ENCODE measurements at regions not wholly inside any gene's neighbourhood (a gene's known extent, or its start where the extent isn't known, plus 50 kb on each side); places are given as distances from the start of the nearest gene placed in this dataset.

DNA sequence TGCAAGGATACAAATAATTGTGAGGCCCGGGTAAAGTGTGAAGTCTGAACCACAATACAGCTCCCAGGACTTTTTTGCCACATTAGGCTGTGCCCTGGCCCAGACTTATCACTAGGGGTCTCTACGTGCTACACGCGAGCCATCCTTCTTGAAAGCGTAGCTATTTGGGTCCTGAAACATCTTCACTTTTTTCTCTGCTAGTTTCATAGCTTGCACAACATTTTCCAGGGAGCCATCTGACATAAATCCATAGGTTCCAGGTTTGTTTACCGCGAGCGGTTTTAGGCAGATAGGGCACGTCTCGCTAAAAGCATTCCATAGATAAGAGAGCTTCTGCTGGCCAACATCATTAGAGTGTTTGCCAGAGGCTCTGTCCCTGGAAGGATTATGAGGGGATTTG lies 226.5 kb downstream of the RPS24 start (continued):
- TF ChIP-seq, protein P1, sequence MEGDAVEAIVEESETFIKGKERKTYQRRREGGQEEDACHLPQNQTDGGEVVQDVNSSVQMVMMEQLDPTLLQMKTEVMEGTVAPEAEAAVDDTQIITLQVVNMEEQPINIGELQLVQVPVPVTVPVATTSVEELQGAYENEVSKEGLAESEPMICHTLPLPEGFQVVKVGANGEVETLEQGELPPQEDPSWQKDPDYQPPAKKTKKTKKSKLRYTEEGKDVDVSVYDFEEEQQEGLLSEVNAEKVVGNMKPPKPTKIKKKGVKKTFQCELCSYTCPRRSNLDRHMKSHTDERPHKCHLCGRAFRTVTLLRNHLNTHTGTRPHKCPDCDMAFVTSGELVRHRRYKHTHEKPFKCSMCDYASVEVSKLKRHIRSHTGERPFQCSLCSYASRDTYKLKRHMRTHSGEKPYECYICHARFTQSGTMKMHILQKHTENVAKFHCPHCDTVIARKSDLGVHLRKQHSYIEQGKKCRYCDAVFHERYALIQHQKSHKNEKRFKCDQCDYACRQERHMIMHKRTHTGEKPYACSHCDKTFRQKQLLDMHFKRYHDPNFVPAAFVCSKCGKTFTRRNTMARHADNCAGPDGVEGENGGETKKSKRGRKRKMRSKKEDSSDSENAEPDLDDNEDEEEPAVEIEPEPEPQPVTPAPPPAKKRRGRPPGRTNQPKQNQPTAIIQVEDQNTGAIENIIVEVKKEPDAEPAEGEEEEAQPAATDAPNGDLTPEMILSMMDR (IDR thresholded peaks at IDR 0.05), result peak; percentile 16; the same call in 1 of the 2 replicates
- TF ChIP-seq TAF1 (IDR thresholded peaks at IDR 0.05; ENCODE audit: borderline replicate concordance, low read depth, low read length), result no peak
- peak; percentile 24; the same call in 1 of the 2 replicates for TF ChIP-seq TCF12 (IDR thresholded peaks at IDR 0.05)
- TF ChIP-seq, protein P2, sequence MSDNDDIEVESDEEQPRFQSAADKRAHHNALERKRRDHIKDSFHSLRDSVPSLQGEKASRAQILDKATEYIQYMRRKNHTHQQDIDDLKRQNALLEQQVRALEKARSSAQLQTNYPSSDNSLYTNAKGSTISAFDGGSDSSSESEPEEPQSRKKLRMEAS (IDR thresholded peaks at IDR 0.05; ENCODE audit: low read depth), result no peak
- no peak for TF ChIP-seq ELF1 (IDR thresholded peaks at IDR 0.05)
- TF ChIP-seq JUND (IDR thresholded peaks at IDR 0.05), result no peak
- TF ChIP-seq, protein P3, sequence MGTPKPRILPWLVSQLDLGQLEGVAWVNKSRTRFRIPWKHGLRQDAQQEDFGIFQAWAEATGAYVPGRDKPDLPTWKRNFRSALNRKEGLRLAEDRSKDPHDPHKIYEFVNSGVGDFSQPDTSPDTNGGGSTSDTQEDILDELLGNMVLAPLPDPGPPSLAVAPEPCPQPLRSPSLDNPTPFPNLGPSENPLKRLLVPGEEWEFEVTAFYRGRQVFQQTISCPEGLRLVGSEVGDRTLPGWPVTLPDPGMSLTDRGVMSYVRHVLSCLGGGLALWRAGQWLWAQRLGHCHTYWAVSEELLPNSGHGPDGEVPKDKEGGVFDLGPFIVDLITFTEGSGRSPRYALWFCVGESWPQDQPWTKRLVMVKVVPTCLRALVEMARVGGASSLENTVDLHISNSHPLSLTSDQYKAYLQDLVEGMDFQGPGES (IDR thresholded peaks at IDR 0.05; ENCODE audit: low read depth, low read length), result no peak

DNA sequence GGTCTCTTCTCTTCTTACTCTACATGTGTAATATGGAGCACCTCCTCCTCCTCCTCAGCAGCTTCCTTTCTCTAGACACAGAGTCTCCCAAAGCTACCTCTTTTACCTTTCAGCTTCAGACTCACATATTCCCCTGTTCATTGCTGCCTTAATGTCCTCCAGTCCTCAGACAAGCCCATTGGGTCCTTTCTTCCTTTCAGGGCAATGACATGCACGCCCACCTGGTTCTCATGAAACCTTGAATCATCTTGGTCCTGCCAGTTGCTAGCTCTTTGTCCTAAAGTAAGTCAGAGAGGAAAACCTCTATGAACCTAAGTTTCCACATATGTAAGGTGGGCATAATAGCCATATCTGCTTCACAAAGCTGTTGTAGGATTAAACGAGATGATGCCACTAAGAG lies 227.0 kb downstream of the RPS24 start:
- peaks cover 28 to 49% of the 10 kb centered on the region in 2 experiments for H3K4me1 ChIP-seq (ENCODE audit: control insufficient read depth in 1 of 2, insufficient read depth in 2 of 2, low read depth in 1 of 2, low read length in 1 of 2)
- no peaks in the 10 kb centered on the region for H3K9me3 ChIP-seq
- H3K4me2 ChIP-seq, result no peak overlapping the region
- H3K79me2 ChIP-seq (ENCODE audit: insufficient read depth), result no peaks in the 10 kb centered on the region
- peak overlapping the region; percentile 8 to 92; a peak in 2 of 4 replicates for H3K27ac ChIP-seq (ENCODE audit: low read depth in 2 of 2, low read length in 1 of 2)
- POLR2A ChIA-PET, result interaction anchor here (0.8 to 1.5 kb wide), 5 partner anchors 10 to 49 kb away, joined by 3 to 6 read pairs (median 4); no protein-coding TSS in a partner anchor
- no peak overlapping the region for H3K4me3 ChIP-seq (ENCODE audit: low read depth in 2 of 2, low read length in 1 of 2)
- H3F3A ChIP-seq (replicated peaks; ENCODE audit: insufficient read depth), result peaks cover 17% of the 10 kb centered on the region
- DNase-seq, result no peak
- H3K27me3 ChIP-seq (ENCODE audit: insufficient read depth), result no peaks in the 10 kb centered on the region
- WGBS (ENCODE audit: low lambda C conversion rate), result 91% methylated on average over 2 of the region's 2 CpGs
- CTCF ChIA-PET, result interaction anchor here (0.6 to 2.3 kb wide), 27 partner anchors 9 to 935 kb away, joined by 3 to 17 read pairs (median 4); no protein-coding TSS in a partner anchor
- no peak overlapping the region for H2AFZ ChIP-seq (ENCODE audit: low read depth)
- no peaks in the 10 kb centered on the region for H3K36me3 ChIP-seq (replicated peaks in 1 of 2; ENCODE audit: control insufficient read depth in 1 of 2, insufficient read depth in 2 of 2, low read length in 1 of 2)
- TF ChIP-seq CHD2 (IDR thresholded peaks at IDR 0.05; ENCODE audit: low read length, partially characterized antibody) (no peak), JUND (IDR thresholded peaks at IDR 0.05) (no peak), NRF1 (IDR thresholded peaks at IDR 0.05; ENCODE audit: low read depth, low read length) (no peak), NFIC (IDR thresholded peaks at IDR 0.05; ENCODE audit: borderline replicate concordance) (no peak), FOSL2 (IDR thresholded peaks at IDR 0.05; ENCODE audit: borderline replicate concordance, low read depth) (no peak), SIN3A (IDR thresholded peaks at IDR 0.05; ENCODE audit: borderline replicate concordance, low read depth, low read length) (no peak), SMC3 (IDR thresholded peaks at IDR 0.05; ENCODE audit: low read depth, low read length) (no peak), FOXJ3 (CRISPR knock-in tag; IDR thresholded peaks at IDR 0.05) (no peak), TEAD4 (IDR thresholded peaks at IDR 0.05; ENCODE audit: borderline replicate concordance, insufficient read depth) (no peak), RCOR1 (IDR thresholded peaks at IDR 0.05; ENCODE audit: low read length) (no peak), TAF1 (IDR thresholded peaks at IDR 0.05; ENCODE audit: borderline replicate concordance, low read depth, low read length) (no peak)
- TF ChIP-seq, protein P4, sequence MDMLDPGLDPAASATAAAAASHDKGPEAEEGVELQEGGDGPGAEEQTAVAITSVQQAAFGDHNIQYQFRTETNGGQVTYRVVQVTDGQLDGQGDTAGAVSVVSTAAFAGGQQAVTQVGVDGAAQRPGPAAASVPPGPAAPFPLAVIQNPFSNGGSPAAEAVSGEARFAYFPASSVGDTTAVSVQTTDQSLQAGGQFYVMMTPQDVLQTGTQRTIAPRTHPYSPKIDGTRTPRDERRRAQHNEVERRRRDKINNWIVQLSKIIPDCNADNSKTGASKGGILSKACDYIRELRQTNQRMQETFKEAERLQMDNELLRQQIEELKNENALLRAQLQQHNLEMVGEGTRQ (IDR thresholded peaks at IDR 0.05; ENCODE audit: borderline replicate concordance, low read depth, low read length), result no peak
- TF ChIP-seq, protein P5, sequence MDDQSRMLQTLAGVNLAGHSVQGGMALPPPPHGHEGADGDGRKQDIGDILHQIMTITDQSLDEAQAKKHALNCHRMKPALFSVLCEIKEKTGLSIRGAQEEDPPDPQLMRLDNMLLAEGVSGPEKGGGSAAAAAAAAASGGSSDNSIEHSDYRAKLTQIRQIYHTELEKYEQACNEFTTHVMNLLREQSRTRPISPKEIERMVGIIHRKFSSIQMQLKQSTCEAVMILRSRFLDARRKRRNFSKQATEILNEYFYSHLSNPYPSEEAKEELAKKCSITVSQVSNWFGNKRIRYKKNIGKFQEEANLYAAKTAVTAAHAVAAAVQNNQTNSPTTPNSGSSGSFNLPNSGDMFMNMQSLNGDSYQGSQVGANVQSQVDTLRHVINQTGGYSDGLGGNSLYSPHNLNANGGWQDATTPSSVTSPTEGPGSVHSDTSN (IDR thresholded peaks at IDR 0.05), result no peak
- TF ChIP-seq, protein P6, sequence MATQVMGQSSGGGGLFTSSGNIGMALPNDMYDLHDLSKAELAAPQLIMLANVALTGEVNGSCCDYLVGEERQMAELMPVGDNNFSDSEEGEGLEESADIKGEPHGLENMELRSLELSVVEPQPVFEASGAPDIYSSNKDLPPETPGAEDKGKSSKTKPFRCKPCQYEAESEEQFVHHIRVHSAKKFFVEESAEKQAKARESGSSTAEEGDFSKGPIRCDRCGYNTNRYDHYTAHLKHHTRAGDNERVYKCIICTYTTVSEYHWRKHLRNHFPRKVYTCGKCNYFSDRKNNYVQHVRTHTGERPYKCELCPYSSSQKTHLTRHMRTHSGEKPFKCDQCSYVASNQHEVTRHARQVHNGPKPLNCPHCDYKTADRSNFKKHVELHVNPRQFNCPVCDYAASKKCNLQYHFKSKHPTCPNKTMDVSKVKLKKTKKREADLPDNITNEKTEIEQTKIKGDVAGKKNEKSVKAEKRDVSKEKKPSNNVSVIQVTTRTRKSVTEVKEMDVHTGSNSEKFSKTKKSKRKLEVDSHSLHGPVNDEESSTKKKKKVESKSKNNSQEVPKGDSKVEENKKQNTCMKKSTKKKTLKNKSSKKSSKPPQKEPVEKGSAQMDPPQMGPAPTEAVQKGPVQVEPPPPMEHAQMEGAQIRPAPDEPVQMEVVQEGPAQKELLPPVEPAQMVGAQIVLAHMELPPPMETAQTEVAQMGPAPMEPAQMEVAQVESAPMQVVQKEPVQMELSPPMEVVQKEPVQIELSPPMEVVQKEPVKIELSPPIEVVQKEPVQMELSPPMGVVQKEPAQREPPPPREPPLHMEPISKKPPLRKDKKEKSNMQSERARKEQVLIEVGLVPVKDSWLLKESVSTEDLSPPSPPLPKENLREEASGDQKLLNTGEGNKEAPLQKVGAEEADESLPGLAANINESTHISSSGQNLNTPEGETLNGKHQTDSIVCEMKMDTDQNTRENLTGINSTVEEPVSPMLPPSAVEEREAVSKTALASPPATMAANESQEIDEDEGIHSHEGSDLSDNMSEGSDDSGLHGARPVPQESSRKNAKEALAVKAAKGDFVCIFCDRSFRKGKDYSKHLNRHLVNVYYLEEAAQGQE (IDR thresholded peaks at IDR 0.05; ENCODE audit: low read depth, low read length), result no peak
- TF ChIP-seq, protein P2 (IDR thresholded peaks at IDR 0.05; ENCODE audit: low read depth), result no peak
- TF ChIP-seq, protein P7, sequence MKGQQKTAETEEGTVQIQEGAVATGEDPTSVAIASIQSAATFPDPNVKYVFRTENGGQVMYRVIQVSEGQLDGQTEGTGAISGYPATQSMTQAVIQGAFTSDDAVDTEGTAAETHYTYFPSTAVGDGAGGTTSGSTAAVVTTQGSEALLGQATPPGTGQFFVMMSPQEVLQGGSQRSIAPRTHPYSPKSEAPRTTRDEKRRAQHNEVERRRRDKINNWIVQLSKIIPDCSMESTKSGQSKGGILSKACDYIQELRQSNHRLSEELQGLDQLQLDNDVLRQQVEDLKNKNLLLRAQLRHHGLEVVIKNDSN (IDR thresholded peaks at IDR 0.05; ENCODE audit: borderline replicate concordance, low read depth), result no peak
- H3K9me2 ChIP-seq, result no peaks in the 10 kb centered on the region
- no peak overlapping the region for H3K9ac ChIP-seq
- H4K20me1 ChIP-seq (ENCODE audit: insufficient read depth), result no peaks in the 10 kb centered on the region
